SU-DHL-6 (cell line): ENCODE measurements at regions not wholly inside any gene's neighbourhood (a gene's known extent, or its start where the extent isn't known, plus 50 kb on each side); places are given as distances from the start of the nearest gene placed in this dataset.

ENCODE experiments used
- CTCF ChIP-seq: fragments of 200-600 bp; sonication (generic); IDR thresholded peaks from one replicate; pipeline ENCODE4 v1.5.1; 2017; ENCODE audit warnings: antibody characterized with exemption, mild to moderate bottlenecking, low read length, moderate library complexity; ENCODE audit not compliant: insufficient read depth, poor library complexity, severe bottlenecking
- EZH2phosphoT487 ChIP-seq: fragments of 200-600 bp; sonication (generic), shearing (Covaris generic); conservative IDR thresholded peaks from 2 replicates; pipeline ENCODE4 v1.6.1; 2018; ENCODE audit warnings: mild to moderate bottlenecking, antibody characterized with exemption, low read length, moderate library complexity, mixed read lengths

DNA sequence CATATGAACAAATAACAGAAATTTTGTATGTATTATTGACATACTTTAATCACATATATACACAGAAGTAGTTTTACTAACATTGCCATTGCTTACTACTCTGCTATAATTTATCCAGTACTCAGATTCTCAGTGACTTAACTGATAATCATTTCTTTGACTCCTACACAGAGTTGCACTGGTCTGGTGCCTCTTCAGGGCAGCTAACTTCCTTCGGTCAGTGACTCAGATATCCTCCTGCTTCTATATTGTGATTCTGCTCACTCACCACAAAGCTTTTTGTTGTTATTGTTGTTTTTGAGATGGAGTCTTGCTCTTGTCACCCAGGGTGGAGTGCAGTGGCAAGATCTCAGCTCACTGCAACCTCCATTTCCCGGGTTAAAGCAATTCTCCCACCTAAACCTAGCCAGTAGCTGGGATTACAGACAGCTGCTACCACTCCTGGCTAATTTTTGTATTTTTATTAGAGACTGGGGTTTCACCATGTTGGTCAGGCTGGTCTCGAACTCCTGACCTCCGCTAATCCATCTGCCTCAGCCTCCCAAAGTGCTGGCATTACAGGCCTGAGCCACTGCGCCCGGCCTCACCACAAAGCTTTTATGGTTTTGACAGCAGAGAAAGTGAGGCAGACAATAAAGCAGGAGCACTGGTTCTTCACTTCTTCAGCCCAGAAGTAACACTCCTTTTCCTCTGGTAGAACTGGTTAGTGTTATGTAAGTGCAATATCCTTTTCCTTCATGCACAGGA lies 499.3 kb downstream of the EPHA5 start:
- TF ChIP-seq CTCF (no peak), EZH2phosphoT487 (no peak)
